ENCODE measurements at regions not wholly inside any gene's neighbourhood (a gene's known extent, or its start where the extent isn't known, plus 50 kb on each side); places are given as distances from the start of the nearest gene placed in this dataset.
A peak's percentile ranks its signal among the peaks of the same experiment; 100 is the strongest.
"Not testable (repeated sequence)": the region's sequence is repeated elsewhere in the genome, so short reads cannot be mapped to it uniquely, and the experiment has no call there.

- DNase-seq (ENCODE audit: low read depth): no peak
These were observed 128.2 kb downstream of the SLC7A11 start for GRCh38 chr4:138113819-138114400.

- DNase-seq (ENCODE audit: low read depth): not testable (repeated sequence)
These were observed 129.3 kb downstream of the SLC7A11 start for GRCh38 chr4:138112890-138113289.

- no peak for DNase-seq (ENCODE audit: low read depth)
These were observed 129.8 kb downstream of the SLC7A11 start for GRCh38 chr4:138112389-138112788.

- DNase-seq (ENCODE audit: low read depth): no peak
These were observed 130.6 kb downstream of the SLC7A11 start for GRCh38 chr4:138111462-138112000.

- no peak for DNase-seq (ENCODE audit: low read depth)
These were observed 131.3 kb downstream of the SLC7A11 start for GRCh38 chr4:138110815-138111214.

GRCh38 chr4:138107023-138107422 lies 135.1 kb downstream of the SLC7A11 start:
- no peak for DNase-seq (ENCODE audit: low read depth)

GRCh38 chr4:138105331-138105730 lies 136.8 kb downstream of the SLC7A11 start:
- no peak for DNase-seq (ENCODE audit: low read depth)

- no peak for DNase-seq (ENCODE audit: low read depth)
These were observed 137.9 kb downstream of the SLC7A11 start for GRCh38 chr4:138104284-138104680.

- DNase-seq (ENCODE audit: low read depth): no peak
These were observed 138.4 kb downstream of the SLC7A11 start for GRCh38 chr4:138103597-138104283.

GRCh38 chr4:138099385-138099784 lies 142.8 kb downstream of the SLC7A11 start:
- DNase-seq (ENCODE audit: low read depth): no peak

- DNase-seq (ENCODE audit: low read depth): no peak
These were observed 144.1 kb downstream of the SLC7A11 start for GRCh38 chr4:138097912-138098600.

- DNase-seq (ENCODE audit: low read depth): no peak
These were observed 145.6 kb downstream of the SLC7A11 start for GRCh38 chr4:138096384-138097062.

GRCh38 chr4:138095378-138095777 lies 146.8 kb downstream of the SLC7A11 start:
- no peak for DNase-seq (ENCODE audit: low read depth)

GRCh38 chr4:138092060-138092459 lies 150.1 kb downstream of the SLC7A11 start:
- no peak for DNase-seq (ENCODE audit: low read depth)

- DNase-seq (ENCODE audit: low read depth): no peak
These were observed 151.1 kb downstream of the SLC7A11 start for GRCh38 chr4:138090918-138091676.

- peak; percentile 63 for DNase-seq (ENCODE audit: low read depth)
These were observed 151.8 kb downstream of the SLC7A11 start for GRCh38 chr4:138090150-138090917.

GRCh38 chr4:138088449-138089208 lies 153.5 kb downstream of the SLC7A11 start:
- no peak for DNase-seq (ENCODE audit: low read depth)

GRCh38 chr4:138087066-138087719 lies 155.0 kb downstream of the SLC7A11 start:
- DNase-seq (ENCODE audit: low read depth): no peak

- DNase-seq (ENCODE audit: low read depth): no peak
These were observed 155.5 kb downstream of the SLC7A11 start for GRCh38 chr4:138086611-138087041.

Data from GM04504 (cell line).